Tibial nerve (tissue), 3 donors: ENCODE measurements at regions not wholly inside any gene's neighbourhood (a gene's known extent, or its start where the extent isn't known, plus 50 kb on each side); places are given as distances from the start of the nearest gene placed in this dataset.

Experiments
- POLR2A ChIP-seq, 2 donors: fragments of 450-650 bp; IDR thresholded peaks; one replicate each; pipeline ENCODE4 v1.6.1; 2017; ENCODE audit warnings: antibody characterized with exemption in 2 of 2, mild to moderate bottlenecking in 2 of 2, moderate library complexity in 2 of 2
- TF ChIP-seq, protein P1 (sequence below), 5 experiments: fragments of 200-600 bp in 3 of 5; fragments of 450-650 bp in 2 of 5; sonication (generic) in 3 of 5; IDR thresholded peaks; one replicate each; pipeline ENCODE4 v1.5.1; 2016 to 2019; ENCODE audit warnings: antibody characterized with exemption in 5 of 5, mild to moderate bottlenecking in 3 of 5, moderate library complexity in 2 of 5

- TF ChIP-seq, protein P1, sequence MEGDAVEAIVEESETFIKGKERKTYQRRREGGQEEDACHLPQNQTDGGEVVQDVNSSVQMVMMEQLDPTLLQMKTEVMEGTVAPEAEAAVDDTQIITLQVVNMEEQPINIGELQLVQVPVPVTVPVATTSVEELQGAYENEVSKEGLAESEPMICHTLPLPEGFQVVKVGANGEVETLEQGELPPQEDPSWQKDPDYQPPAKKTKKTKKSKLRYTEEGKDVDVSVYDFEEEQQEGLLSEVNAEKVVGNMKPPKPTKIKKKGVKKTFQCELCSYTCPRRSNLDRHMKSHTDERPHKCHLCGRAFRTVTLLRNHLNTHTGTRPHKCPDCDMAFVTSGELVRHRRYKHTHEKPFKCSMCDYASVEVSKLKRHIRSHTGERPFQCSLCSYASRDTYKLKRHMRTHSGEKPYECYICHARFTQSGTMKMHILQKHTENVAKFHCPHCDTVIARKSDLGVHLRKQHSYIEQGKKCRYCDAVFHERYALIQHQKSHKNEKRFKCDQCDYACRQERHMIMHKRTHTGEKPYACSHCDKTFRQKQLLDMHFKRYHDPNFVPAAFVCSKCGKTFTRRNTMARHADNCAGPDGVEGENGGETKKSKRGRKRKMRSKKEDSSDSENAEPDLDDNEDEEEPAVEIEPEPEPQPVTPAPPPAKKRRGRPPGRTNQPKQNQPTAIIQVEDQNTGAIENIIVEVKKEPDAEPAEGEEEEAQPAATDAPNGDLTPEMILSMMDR (IDR thresholded peaks at IDR 0.05): no peak
- no peak for TF ChIP-seq POLR2A (IDR thresholded peaks at IDR 0.05)
Measured at GRCh38 chr10:105494303-105494702, 853.2 kb downstream of the SORCS3 start.
